Sigmoid colon (tissue), 6 donors: ENCODE measurements at regions not wholly inside any gene's neighbourhood (a gene's known extent, or its start where the extent isn't known, plus 50 kb on each side); places are given as distances from the start of the nearest gene placed in this dataset.

Experiments
- DNase-seq: peaks from one replicate; pipeline ENCODE4 v3.0.0-alpha.2; 2019
- H3K27ac ChIP-seq, 4 donors: fragments of 200-600 bp; sonication (generic); one replicate each; pipeline ENCODE4 v1.5.1; 2016 to 2019; ENCODE audit warnings: mild to moderate bottlenecking in 1 of 4
- H3K27me3 ChIP-seq, 3 donors: fragments of 200-600 bp; sonication (generic); one replicate each; pipeline ENCODE4 v1.5.1; 2019; ENCODE audit warnings: mild to moderate bottlenecking in 1 of 3
- H3K36me3 ChIP-seq, 4 donors: fragments of 200-600 bp; sonication (generic); one replicate each; pipeline ENCODE4 v1.5.1; 2016 to 2019
- H3K4me1 ChIP-seq, 4 donors: fragments of 200-600 bp; sonication (generic); one replicate each; pipeline ENCODE4 v1.5.1; 2017 to 2019
- H3K4me3 ChIP-seq, 4 donors: fragments of 200-600 bp; sonication (generic); one replicate each; pipeline ENCODE4 v1.5.1; 2017 to 2019; ENCODE audit warnings: mild to moderate bottlenecking in 2 of 4, moderate library complexity in 1 of 4
- H3K9me3 ChIP-seq, 4 donors: fragments of 200-600 bp in 3 of 4; sonication (generic) in 3 of 4; one replicate each; pipeline versions ENCODE4 v1.5.1 to v1.6.1; 2013 to 2019
- CTCF ChIP-seq, 4 experiments: fragments of 450-650 bp in 3 of 4; fragments of 200-600 bp in 1 of 4; IDR thresholded peaks; one replicate each; pipeline ENCODE4 v1.5.1; 2016 to 2019; ENCODE audit warnings: antibody characterized with exemption in 4 of 4, mild to moderate bottlenecking in 3 of 4, moderate library complexity in 2 of 4
- EP300 ChIP-seq, 4 donors: sonication (generic); formaldehyde crosslinking; IDR thresholded peaks; one replicate each; pipeline ENCODE4 v1.6.1; 2017; ENCODE audit warnings: antibody characterized with exemption in 4 of 4
- POLR2A ChIP-seq, 2 donors: fragments of 450-650 bp; IDR thresholded peaks; one replicate each; pipeline ENCODE4 v1.6.1; 2016; ENCODE audit warnings: antibody characterized with exemption in 2 of 2, mild to moderate bottlenecking in 2 of 2, moderate library complexity in 2 of 2
- POLR2AphosphoS5 ChIP-seq, 4 donors: sonication (generic); formaldehyde crosslinking; IDR thresholded peaks; one replicate each; pipeline ENCODE4 v1.6.1; 2017; ENCODE audit warnings: antibody characterized with exemption in 4 of 4
- WGBS, 2 donors: extraction: QIAGEN DNeasy Blood & Tissue Kit; methylation state at CpG; one replicate each; pipeline ENCODE4 v1.1.7; 2013; 5-methylcytosine and 5-hydroxymethylcytosine counted together
- intact Hi-C: fragments of 100-400 bp; cut with DNase I; formaldehyde crosslinking; loops from one replicate; pipeline ENCODE4 v1.15.1; 2023
- donor health status: healthy with polysubstance abuse.
- donor health status: healthy.

- no peak for DNase-seq
- 77 to 79% methylated on average over 1 of the region's 1 CpG for WGBS, 2 donors
- Histone ChIP-seq H3K27me3 (no peaks in the 10 kb centered on the region), H3K36me3 (no peaks in the 10 kb centered on the region), H3K4me3 (no peak overlapping the region), H3K27ac (no peak overlapping the region), H3K9me3 (no peaks in the 10 kb centered on the region), H3K4me1 (no peaks in the 10 kb centered on the region)
- intact Hi-C loops: no loop called here
- TF ChIP-seq CTCF (IDR thresholded peaks at IDR 0.05) (no peak), POLR2A (IDR thresholded peaks at IDR 0.05) (no peak), POLR2AphosphoS5 (IDR thresholded peaks at IDR 0.05) (no peak), EP300 (IDR thresholded peaks at IDR 0.05) (no peak)
Observed at GRCh38 chr4:28518561-28519165, 1658.0 kb downstream of the STIM2 start.

GRCh38 chr4:28523681-28524190 is 1663.1 kb downstream of the STIM2 start:
- intact Hi-C loops: no loop called here
- no peak for TF ChIP-seq EP300 (IDR thresholded peaks at IDR 0.05)
- TF ChIP-seq CTCF (IDR thresholded peaks at IDR 0.05): no peak
- TF ChIP-seq POLR2A (IDR thresholded peaks at IDR 0.05): no peak
- TF ChIP-seq POLR2AphosphoS5 (IDR thresholded peaks at IDR 0.05): no peak
- Histone ChIP-seq H3K9me3 (no peaks in the 10 kb centered on the region), H3K36me3 (no peaks in the 10 kb centered on the region), H3K4me1 (no peaks in the 10 kb centered on the region), H3K27ac (no peak overlapping the region), H3K27me3 (no peaks in the 10 kb centered on the region), H3K4me3 (no peak overlapping the region)
- 78 to 88% methylated on average over 3 of the region's 3 CpGs for WGBS, 2 donors
- DNase-seq: no peak

GRCh38 chr4:28536124-28536523 is 1675.5 kb downstream of the STIM2 start:
- TF ChIP-seq POLR2A (IDR thresholded peaks at IDR 0.05): no peak
- TF ChIP-seq POLR2AphosphoS5 (IDR thresholded peaks at IDR 0.05): no peak
- no peak for TF ChIP-seq EP300 (IDR thresholded peaks at IDR 0.05)
- TF ChIP-seq CTCF (IDR thresholded peaks at IDR 0.05): no peak
- no peaks in the 10 kb centered on the region for H3K27me3 ChIP-seq
- DNase-seq: no peak
- H3K27ac ChIP-seq: no peak overlapping the region
- intact Hi-C loops: no loop called here
- no peaks in the 10 kb centered on the region for H3K4me1 ChIP-seq
- H3K36me3 ChIP-seq: no peaks in the 10 kb centered on the region
- H3K9me3 ChIP-seq: no peaks in the 10 kb centered on the region
- no peak overlapping the region for H3K4me3 ChIP-seq
- WGBS, 2 donors: 83 to 85% methylated on average over 2 of the region's 2 CpGs

- no peak for DNase-seq
- intact Hi-C loops: no loop called here
- no peaks in the 10 kb centered on the region for H3K4me1 ChIP-seq
- H3K9me3 ChIP-seq: no peaks in the 10 kb centered on the region
- TF ChIP-seq POLR2AphosphoS5 (IDR thresholded peaks at IDR 0.05): no peak
- no peak for TF ChIP-seq EP300 (IDR thresholded peaks at IDR 0.05)
- no peak for TF ChIP-seq POLR2A (IDR thresholded peaks at IDR 0.05)
- TF ChIP-seq CTCF (IDR thresholded peaks at IDR 0.05): no peak
- 68 to 70% methylated on average over 1 of the region's 1 CpG for WGBS, 2 donors
- H3K4me3 ChIP-seq: no peak overlapping the region
- no peaks in the 10 kb centered on the region for H3K36me3 ChIP-seq
- H3K27me3 ChIP-seq: no peaks in the 10 kb centered on the region
- no peak overlapping the region for H3K27ac ChIP-seq
Observed at GRCh38 chr4:28545986-28546385, 1685.3 kb downstream of the STIM2 start.

- Histone ChIP-seq H3K9me3 (no peaks in the 10 kb centered on the region), H3K4me1 (no peaks in the 10 kb centered on the region), H3K27me3 (no peaks in the 10 kb centered on the region), H3K4me3 (no peak overlapping the region), H3K27ac (no peak overlapping the region), H3K36me3 (no peaks in the 10 kb centered on the region)
- DNase-seq: no peak
- 74 to 77% methylated on average over 3 of the region's 3 CpGs for WGBS, 2 donors
- no peak for TF ChIP-seq POLR2AphosphoS5 (IDR thresholded peaks at IDR 0.05)
- no peak for TF ChIP-seq CTCF (IDR thresholded peaks at IDR 0.05)
- no peak for TF ChIP-seq POLR2A (IDR thresholded peaks at IDR 0.05)
- no peak for TF ChIP-seq EP300 (IDR thresholded peaks at IDR 0.05)
- intact Hi-C loops: no loop called here
Observed at GRCh38 chr4:28548136-28548535, 1687.5 kb downstream of the STIM2 start.
